Neuronal stem cell (in vitro differentiated cells): ENCODE measurements at regions not wholly inside any gene's neighbourhood (a gene's known extent, or its start where the extent isn't known, plus 50 kb on each side); places are given as distances from the start of the nearest gene placed in this dataset.

ENCODE experiments used
- DNase-seq: peaks from one replicate; pipeline ENCODE4 v3.0.0-alpha.2; 2013; ENCODE audit warnings: low spot score
- H2AFZ ChIP-seq: one replicate; pipeline ENCODE4 v1.6.1; 2013; ENCODE audit warnings: mild to moderate bottlenecking, low read length, inconsistent platforms
- H2AK5ac ChIP-seq: 2 replicates; pipeline ENCODE4 v1.6.1; 2013; ENCODE audit warnings: low read depth, mild to moderate bottlenecking, inconsistent platforms, low read length, moderate library complexity, mixed read lengths
- H2BK120ac ChIP-seq: 2 replicates; pipeline ENCODE4 v1.6.1; 2013; ENCODE audit warnings: low read depth, mild to moderate bottlenecking, inconsistent platforms, low read length, moderate library complexity, mixed read lengths
- H2BK12ac ChIP-seq: one replicate; pipeline ENCODE4 v1.6.1; 2013; ENCODE audit warnings: low read length, inconsistent platforms
- H2BK15ac ChIP-seq: 2 replicates; pipeline ENCODE4 v1.6.1; 2013; ENCODE audit warnings: mild to moderate bottlenecking, low read length, inconsistent platforms, mixed read lengths
- H2BK5ac ChIP-seq: one replicate; pipeline ENCODE4 v1.6.1; 2013; ENCODE audit warnings: inconsistent platforms, mild to moderate bottlenecking, low read length, moderate library complexity
- H3K14ac ChIP-seq: one replicate; pipeline ENCODE4 v1.6.1; 2013; ENCODE audit warnings: low read length, inconsistent platforms
- H3K18ac ChIP-seq: 2 replicates; pipeline ENCODE4 v1.6.1; 2013; ENCODE audit warnings: low read length, inconsistent platforms
- H3K23ac ChIP-seq: 2 replicates; pipeline ENCODE4 v1.6.1; 2013; ENCODE audit warnings: low read depth, mild to moderate bottlenecking, mixed read lengths, low read length, inconsistent platforms; ENCODE audit not compliant: poor library complexity
- H3K27ac ChIP-seq: replicated peaks from 3 replicates; pipeline ENCODE4 v1.5.1; 2013; ENCODE audit warnings: low read length, inconsistent platforms
- H3K27me3 ChIP-seq, 3 experiments: 2 replicates each; pipeline ENCODE4 v1.6.1; 2013; ENCODE audit warnings: low read length in 3 of 3, mild to moderate bottlenecking in 2 of 3, inconsistent platforms in 1 of 3, low read depth in 1 of 3, mixed read lengths in 1 of 3, moderate library complexity in 1 of 3; ENCODE audit not compliant: control insufficient read depth in 3 of 3, insufficient read depth in 3 of 3
- H3K36me3 ChIP-seq, 2 donors: replicated peaks in 1 of 2; 2 replicates each; pipeline ENCODE4 v1.6.1; 2013; ENCODE audit warnings: low read length in 2 of 2; ENCODE audit not compliant: control insufficient read depth in 2 of 2, insufficient read depth in 2 of 2
- H3K4ac ChIP-seq: 2 replicates; pipeline ENCODE4 v1.6.1; 2013; ENCODE audit warnings: inconsistent platforms, mild to moderate bottlenecking, low read length, moderate library complexity
- H3K4me1 ChIP-seq, 2 donors: 1 replicate in 1 of 2; 2 replicates in 1 of 2; pipeline ENCODE4 v1.6.1; 2013; ENCODE audit warnings: low read length in 2 of 2, low read depth in 1 of 2; ENCODE audit not compliant: control insufficient read depth in 2 of 2, insufficient read depth in 1 of 2
- H3K4me2 ChIP-seq: one replicate; pipeline ENCODE4 v1.6.1; 2013; ENCODE audit warnings: mild to moderate bottlenecking, low read length, inconsistent platforms; ENCODE audit not compliant: insufficient read depth, poor library complexity, severe bottlenecking
- H3K4me3 ChIP-seq, 2 donors: 2 replicates each; pipeline ENCODE4 v1.5.1; 2013; ENCODE audit warnings: low read length in 2 of 2, mild to moderate bottlenecking in 2 of 2, inconsistent platforms in 1 of 2, moderate library complexity in 1 of 2
- H3K79me1 ChIP-seq: one replicate; pipeline ENCODE4 v1.6.1; 2013; ENCODE audit warnings: low read depth, mild to moderate bottlenecking, inconsistent platforms, low read length, moderate library complexity
- H3K9ac ChIP-seq: one replicate; pipeline ENCODE4 v1.6.1; 2013; ENCODE audit warnings: mild to moderate bottlenecking, low read depth, low read length, inconsistent platforms; ENCODE audit not compliant: poor library complexity
- H3K9me3 ChIP-seq, 2 donors: replicated peaks in 1 of 2; 2 replicates each; pipeline versions ENCODE3 to v1.6.1; 2013; ENCODE audit warnings: low read length in 2 of 2, mild to moderate bottlenecking in 2 of 2, inconsistent platforms in 1 of 2, low read depth in 1 of 2, mixed read lengths in 1 of 2, moderate library complexity in 1 of 2; ENCODE audit not compliant: control insufficient read depth in 2 of 2, insufficient read depth in 1 of 2
- H4K8ac ChIP-seq: one replicate; pipeline ENCODE4 v1.6.1; 2013; ENCODE audit warnings: low read depth, mild to moderate bottlenecking, inconsistent platforms, low read length, moderate library complexity
- H4K91ac ChIP-seq: one replicate; pipeline ENCODE4 v1.6.1; 2013; ENCODE audit warnings: low read length, low read depth, mild to moderate bottlenecking, inconsistent platforms; ENCODE audit not compliant: poor library complexity
- WGBS, 2 donors: extraction: QIAGEN DNeasy Blood & Tissue Kit; methylation state at CpG; one replicate each; pipeline ENCODE4 v1.1.7; 2013; ENCODE audit warnings: missing lambda C conversion rate in 2 of 2, mixed read lengths in 1 of 2; ENCODE audit not compliant: insufficient read length in 2 of 2, insufficient replicate concordance in 1 of 2; ENCODE audit errors: extremely low coverage in 2 of 2; 5-methylcytosine and 5-hydroxymethylcytosine counted together

- H3K18ac ChIP-seq: no peak overlapping the region
- no peak overlapping the region for H4K8ac ChIP-seq
- H2AFZ ChIP-seq: no peak overlapping the region
- peaks cover 0 to 7% of the 10 kb centered on the region in 2 donors for H3K4me1 ChIP-seq
- no peak overlapping the region for H4K91ac ChIP-seq
- H3K4me3 ChIP-seq: no peak overlapping the region
- no peak overlapping the region for H3K14ac ChIP-seq
- peak overlapping the region; percentile 46 for H3K27ac ChIP-seq
- no peak overlapping the region for H2AK5ac ChIP-seq
- no peaks in the 10 kb centered on the region for H3K27me3 ChIP-seq
- H3K36me3 ChIP-seq: no peaks in the 10 kb centered on the region
- H2BK5ac ChIP-seq: no peak overlapping the region
- H2BK12ac ChIP-seq: no peak overlapping the region
- no peaks in the 10 kb centered on the region for H3K9me3 ChIP-seq
- H3K23ac ChIP-seq: no peak overlapping the region
- no peak overlapping the region for H3K4me2 ChIP-seq
- no peak overlapping the region for H3K4ac ChIP-seq
- no peak overlapping the region for H3K9ac ChIP-seq
- WGBS, 2 donors: no CpG with 5 or more reads among the region's 5 CpGs
- H2BK120ac ChIP-seq: no peak overlapping the region
- DNase-seq: no peak
- H3K79me1 ChIP-seq: no peaks in the 10 kb centered on the region
- H2BK15ac ChIP-seq: no peak overlapping the region
These were observed 65.2 kb upstream of the CTSC start for GRCh38 chr11:88402784-88403183.

- H4K8ac ChIP-seq: no peak overlapping the region
- no peaks in the 10 kb centered on the region for H3K36me3 ChIP-seq
- no peaks in the 10 kb centered on the region for H3K79me1 ChIP-seq
- H3K18ac ChIP-seq: no peak overlapping the region
- H3K27ac ChIP-seq: no peak overlapping the region
- no peak overlapping the region for H2BK120ac ChIP-seq
- no CpG with 5 or more reads among the region's 2 CpGs for WGBS, 2 donors
- H2BK12ac ChIP-seq: no peak overlapping the region
- H3K14ac ChIP-seq: no peak overlapping the region
- no peaks in the 10 kb centered on the region for H3K27me3 ChIP-seq
- no peak overlapping the region for H3K4me2 ChIP-seq
- H4K91ac ChIP-seq: no peak overlapping the region
- no peak overlapping the region for H3K23ac ChIP-seq
- no peak overlapping the region for H3K9ac ChIP-seq
- H2AK5ac ChIP-seq: no peak overlapping the region
- H3K4ac ChIP-seq: no peak overlapping the region
- H3K9me3 ChIP-seq: no peaks in the 10 kb centered on the region
- peak; percentile 32 for DNase-seq
- peaks cover 0 to 9% of the 10 kb centered on the region in 2 donors for H3K4me1 ChIP-seq
- no peak overlapping the region for H2BK5ac ChIP-seq
- H3K4me3 ChIP-seq: no peak overlapping the region
- H2AFZ ChIP-seq: peak overlapping the region; percentile 38
- H2BK15ac ChIP-seq: no peak overlapping the region
These were observed 64.7 kb upstream of the CTSC start for GRCh38 chr11:88402192-88402715.

GRCh38 chr11:88398791-88399570 is 61.4 kb upstream of the CTSC start:
- Histone ChIP-seq H3K4me3 (no peak overlapping the region), H2BK120ac (no peak overlapping the region), H3K23ac (no peak overlapping the region), H3K9ac (no peak overlapping the region), H3K9me3 (no peaks in the 10 kb centered on the region), H2BK12ac (no peak overlapping the region), H3K14ac (no peak overlapping the region), H2AFZ (no peak overlapping the region), H3K27ac (no peak overlapping the region), H2BK15ac (no peak overlapping the region), H3K27me3 (no peaks in the 10 kb centered on the region), H3K4me1 (peaks cover 0 to 7% of the 10 kb centered on the region in 2 donors), H3K18ac (no peak overlapping the region), H2BK5ac (no peak overlapping the region), H3K4me2 (no peak overlapping the region), H4K91ac (no peak overlapping the region), H3K36me3 (no peaks in the 10 kb centered on the region), H4K8ac (no peak overlapping the region), H2AK5ac (no peak overlapping the region), H3K79me1 (no peaks in the 10 kb centered on the region), H3K4ac (no peak overlapping the region)
- no CpG with 5 or more reads among the region's 3 CpGs for WGBS, 2 donors
- DNase-seq: no peak

- no peak overlapping the region for H3K4me2 ChIP-seq
- H3K23ac ChIP-seq: no peak overlapping the region
- no peak overlapping the region for H4K8ac ChIP-seq
- H2BK5ac ChIP-seq: no peak overlapping the region
- no peak overlapping the region for H2AK5ac ChIP-seq
- no peaks in the 10 kb centered on the region for H3K27me3 ChIP-seq
- no peak overlapping the region for H2BK12ac ChIP-seq
- H4K91ac ChIP-seq: no peak overlapping the region
- no peak overlapping the region for H3K4me3 ChIP-seq
- H3K9ac ChIP-seq: no peak overlapping the region
- H2BK15ac ChIP-seq: no peak overlapping the region
- H2AFZ ChIP-seq: no peak overlapping the region
- H3K9me3 ChIP-seq: no peaks in the 10 kb centered on the region
- no CpG with 5 or more reads among the region's 2 CpGs for WGBS, 2 donors
- H3K18ac ChIP-seq: no peak overlapping the region
- DNase-seq: no peak
- H3K27ac ChIP-seq: no peak overlapping the region
- H3K36me3 ChIP-seq: no peaks in the 10 kb centered on the region
- no peak overlapping the region for H3K4ac ChIP-seq
- no peak overlapping the region for H3K14ac ChIP-seq
- H2BK120ac ChIP-seq: no peak overlapping the region
- peaks cover 0 to 7% of the 10 kb centered on the region in 2 donors for H3K4me1 ChIP-seq
- no peaks in the 10 kb centered on the region for H3K79me1 ChIP-seq
These were observed 60.8 kb upstream of the CTSC start for GRCh38 chr11:88398372-88398771.
